HG02943 (cell line): ENCODE measurements at regions not wholly inside any gene's neighbourhood (a gene's known extent, or its start where the extent isn't known, plus 50 kb on each side); places are given as distances from the start of the nearest gene placed in this dataset.
"Not testable (repeated sequence)": the region's sequence is repeated elsewhere in the genome, so short reads cannot be mapped to it uniquely, and the experiment has no call there.

Experiments used
- ATAC-seq: cut with Tn5 transposase; IDR thresholded peaks from one replicate; pipeline ENCODE4 v1.9.1; 2021; ENCODE audit warnings: mild to moderate bottlenecking, low read depth, moderate library complexity; ENCODE audit not compliant: unreplicated experiment

DNA sequence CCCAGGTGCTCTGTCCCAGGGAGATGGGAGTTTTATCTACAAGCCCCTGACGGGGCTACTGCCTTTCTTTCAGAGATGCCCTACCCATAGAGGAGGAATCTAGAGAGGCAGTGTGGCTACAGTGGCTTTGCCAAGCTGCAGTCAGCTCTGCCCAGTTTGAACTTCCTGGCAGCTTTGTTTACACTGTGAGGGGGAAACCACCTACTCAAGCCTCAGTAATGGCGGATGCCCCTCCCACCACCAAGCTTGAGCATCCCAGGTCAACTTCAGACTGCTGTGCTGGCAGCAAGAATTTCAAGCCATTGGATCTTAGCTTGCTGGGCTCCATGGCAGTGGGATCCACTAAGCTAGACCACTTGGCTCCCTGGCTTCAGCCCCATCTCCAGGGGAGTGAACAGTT lies 53.1 kb upstream of the TMEM252 start:
- ATAC-seq, result not testable (repeated sequence)

DNA sequence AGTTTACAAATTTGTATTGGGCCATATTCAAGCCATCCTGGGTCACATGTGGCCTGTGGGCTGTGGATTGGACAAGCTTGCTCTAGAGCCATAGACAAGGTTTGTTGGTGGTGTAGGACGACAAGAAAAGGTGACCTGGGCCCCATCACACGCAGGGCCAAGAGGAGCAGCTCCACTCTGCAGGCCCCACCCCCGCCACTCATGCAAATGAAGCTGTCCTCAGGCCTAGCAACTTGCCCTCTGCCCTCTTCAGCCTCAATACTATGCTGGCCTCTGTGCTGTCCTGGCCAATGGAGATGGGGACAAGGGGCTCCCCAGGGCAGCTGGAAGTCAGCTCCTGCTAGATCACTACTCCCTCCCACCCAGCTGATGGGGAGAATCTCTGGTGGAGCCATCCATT lies 55.2 kb upstream of the TMEM252 start:
- ATAC-seq, result no peak

DNA sequence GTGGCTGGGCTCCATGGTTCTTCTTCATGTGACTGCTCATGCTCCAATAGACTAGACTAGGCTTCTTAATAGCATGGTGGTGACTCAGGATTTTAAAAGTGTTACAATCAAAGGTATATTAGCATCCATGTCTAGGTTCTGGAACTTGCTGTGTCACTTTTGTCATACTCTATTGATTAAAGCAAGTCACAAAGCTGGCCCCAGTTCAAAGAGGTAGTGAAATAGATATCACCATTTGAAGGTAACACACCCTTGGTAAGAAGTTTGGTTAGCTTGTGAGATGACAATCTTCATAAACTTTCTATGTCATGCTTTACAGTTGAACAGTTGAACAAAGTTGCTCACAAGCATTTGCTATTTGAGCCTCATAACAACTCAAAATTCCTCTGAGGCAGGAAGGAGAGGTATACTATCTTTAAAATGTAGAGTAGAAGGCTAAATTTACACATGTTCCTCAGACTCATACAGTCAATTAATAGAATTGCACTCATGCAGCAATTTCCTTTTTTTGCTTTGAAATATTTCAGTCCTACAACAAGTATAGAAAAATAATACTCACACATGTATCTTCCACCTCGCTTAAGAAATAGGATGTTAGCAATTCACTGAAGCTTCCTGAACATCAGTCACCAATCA lies 56.8 kb upstream of the TMEM252 start:
- no peak for ATAC-seq

DNA sequence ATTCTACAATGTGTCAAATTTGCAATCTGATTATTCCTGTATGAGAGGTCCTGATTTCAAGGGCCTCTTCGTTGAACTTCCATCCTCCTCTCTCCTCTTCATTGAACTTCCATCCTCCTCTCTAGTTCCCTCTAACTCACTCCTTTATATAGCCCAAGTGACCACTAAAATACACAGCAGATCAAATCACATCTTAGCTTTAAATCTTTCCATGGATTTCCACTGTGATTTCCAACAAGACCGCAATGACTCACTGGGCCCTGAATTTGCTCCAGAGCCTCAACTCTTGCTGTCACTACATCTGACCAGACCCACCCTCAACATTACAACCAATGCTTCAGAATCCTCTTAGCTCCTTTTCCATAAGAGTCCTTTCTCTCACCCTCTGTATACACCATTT lies 59.1 kb upstream of the TMEM252 start:
- no peak for ATAC-seq

DNA sequence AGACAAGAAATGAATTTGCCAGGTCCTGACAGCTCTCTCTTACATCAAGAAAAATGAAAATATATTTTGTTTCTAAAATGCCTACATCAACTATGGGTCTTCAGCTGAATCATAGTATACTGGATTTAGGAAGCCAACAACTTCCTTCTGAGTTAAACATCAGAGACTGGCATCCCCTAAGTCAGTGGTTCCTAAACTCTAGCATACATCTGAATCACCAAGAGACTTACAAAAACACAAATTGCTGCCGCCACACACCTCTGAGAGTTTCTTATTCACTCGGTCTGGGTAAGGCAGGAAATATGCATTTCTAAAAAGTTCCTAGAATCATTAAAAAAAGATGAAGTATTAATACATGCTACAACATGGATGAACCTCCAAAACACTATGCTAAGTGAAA lies 60.4 kb upstream of the TMEM252 start:
- ATAC-seq, result no peak

DNA sequence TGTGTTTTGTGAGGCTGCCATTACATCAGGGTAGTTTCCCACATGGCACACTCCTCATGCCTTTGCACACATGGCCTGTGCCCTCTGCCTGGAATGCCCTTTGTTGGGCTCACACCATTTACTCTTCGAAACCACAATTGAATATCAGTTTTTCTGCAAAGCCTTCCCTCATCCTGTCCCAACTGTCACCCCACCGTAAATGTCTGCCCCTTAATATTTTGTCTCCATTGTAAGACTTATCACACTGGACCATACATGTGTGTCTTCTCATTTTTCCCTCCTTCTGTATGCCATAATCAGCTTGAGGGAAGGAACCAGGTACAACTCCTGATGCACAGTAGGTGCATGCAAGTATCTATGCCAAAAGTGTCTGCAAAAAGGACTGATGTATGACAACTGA lies 62.7 kb upstream of the TMEM252 start:
- ATAC-seq, result no peak

DNA sequence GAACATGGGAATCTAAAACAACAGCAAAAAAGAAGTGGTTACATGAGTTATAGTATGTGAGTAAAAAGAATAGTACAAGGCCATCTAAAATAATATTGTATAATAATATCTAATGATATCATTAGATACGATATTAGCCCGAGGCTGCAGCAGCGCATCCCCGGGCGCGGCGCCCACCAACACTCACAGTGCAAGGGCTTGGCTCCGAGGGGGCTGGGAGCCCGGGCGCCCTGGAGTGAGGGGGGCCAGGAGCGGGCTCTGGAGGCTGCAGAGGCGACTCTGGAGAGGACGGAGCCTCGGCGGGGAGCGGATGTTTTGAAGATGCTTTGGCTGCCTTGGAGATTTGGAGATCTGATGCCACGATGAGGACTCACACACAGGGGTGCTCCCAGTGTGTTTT lies 68.1 kb upstream of the TMEM252 start:
- ATAC-seq, result no peak

DNA sequence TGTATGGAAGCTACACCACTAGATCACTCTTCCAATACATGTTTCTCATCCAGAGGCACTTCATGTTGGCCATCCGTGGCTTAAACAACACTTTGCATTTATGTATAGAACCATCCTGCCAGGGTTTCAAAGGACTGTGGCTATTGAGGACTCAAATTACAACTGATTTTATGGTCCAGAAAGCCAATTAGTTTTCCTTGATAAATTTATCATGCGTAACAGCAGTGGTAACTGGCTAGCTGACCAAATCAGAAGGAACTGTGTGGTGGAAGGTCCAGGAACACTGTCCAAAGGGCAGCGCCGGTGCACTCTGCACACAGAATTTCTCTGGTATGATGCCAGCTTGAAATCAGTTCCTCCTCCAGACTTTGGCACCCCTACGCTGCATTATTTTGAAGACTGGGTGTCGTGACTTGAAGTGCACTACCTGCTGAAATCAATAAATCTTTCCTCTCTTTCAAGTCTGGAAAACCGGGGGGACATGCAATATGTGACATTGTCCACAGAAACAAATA lies 69.3 kb upstream of the TMEM252 start:
- no peak for ATAC-seq

DNA sequence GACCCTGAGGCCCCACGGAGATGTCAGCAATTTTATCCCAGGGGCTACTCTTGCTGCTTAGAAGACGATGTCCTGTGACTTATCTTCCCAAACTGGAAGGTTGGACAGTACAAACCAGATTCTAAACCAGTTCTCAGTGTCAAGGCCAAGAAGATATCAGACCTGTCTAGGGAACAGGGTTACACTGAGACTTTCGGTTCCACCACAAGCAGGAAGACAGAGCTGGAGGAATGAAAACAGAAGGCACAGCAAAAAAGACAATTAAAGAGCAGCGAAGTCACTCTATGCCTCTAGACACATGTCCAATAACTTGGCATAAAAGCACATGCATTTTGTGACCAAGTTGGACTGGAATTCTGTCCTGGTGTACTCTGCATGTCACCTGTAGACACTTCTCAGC lies 73.4 kb upstream of the TMEM252 start:
- no peak for ATAC-seq

DNA sequence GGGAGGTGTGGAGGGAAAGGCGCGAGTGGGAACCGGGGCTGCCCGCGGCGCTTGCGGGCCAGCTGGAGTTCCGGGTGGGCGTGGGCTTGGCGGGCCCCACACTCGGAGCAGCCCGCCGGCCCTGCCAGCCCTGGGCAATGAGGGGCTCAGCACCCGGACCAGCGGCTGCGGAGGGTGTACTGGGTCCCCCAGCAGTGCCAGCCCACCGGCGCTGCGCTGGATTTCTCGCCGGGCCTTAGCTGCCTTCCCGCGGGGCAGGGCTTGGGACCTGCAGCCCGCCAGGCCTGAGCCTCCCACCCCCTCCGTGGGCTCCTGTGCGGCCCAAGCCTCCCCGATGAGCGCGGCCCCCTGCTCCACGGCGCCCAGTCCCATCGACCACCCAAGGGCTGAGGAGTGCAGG lies 76.3 kb upstream of the TMEM252 start:
- not testable (repeated sequence) for ATAC-seq

DNA sequence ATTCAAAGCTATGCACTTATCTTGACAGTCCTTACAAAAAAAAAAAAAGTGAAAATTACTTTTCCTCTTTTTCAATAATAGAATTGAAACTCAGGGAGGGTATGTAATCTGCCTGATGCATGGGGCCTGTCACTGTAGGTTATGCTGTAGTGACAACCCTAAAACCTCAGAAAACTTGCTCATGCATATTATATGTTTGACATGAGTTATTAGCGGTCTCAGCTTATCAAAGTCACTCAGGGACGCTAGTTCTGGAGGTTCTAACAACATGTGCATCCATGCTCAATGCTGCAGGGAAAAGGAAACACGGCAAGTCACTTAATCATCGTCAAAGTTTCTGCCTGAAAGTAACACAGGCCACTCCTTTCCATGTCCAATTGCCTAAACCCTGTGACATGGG lies 78.4 kb upstream of the TMEM252 start:
- no peak for ATAC-seq

DNA sequence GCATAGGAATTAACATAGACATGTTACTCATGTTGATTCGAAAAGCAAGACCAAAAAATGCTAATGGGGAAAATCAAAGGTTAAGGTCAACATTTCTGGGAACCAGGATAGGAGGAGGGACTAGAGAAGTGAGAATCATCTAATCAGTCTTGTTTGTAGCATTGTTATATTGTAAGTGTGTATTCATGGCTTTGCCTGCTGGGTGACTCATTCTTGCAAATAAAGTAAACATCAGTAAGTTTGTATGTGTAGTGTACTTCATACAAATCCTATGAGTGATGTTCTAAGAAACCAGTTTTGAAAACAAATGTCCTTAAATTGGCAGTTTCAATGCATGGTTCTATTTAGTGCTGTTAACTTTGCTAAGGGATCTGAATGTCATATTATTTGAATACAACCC lies 79.0 kb upstream of the TMEM252 start:
- ATAC-seq, result no peak

DNA sequence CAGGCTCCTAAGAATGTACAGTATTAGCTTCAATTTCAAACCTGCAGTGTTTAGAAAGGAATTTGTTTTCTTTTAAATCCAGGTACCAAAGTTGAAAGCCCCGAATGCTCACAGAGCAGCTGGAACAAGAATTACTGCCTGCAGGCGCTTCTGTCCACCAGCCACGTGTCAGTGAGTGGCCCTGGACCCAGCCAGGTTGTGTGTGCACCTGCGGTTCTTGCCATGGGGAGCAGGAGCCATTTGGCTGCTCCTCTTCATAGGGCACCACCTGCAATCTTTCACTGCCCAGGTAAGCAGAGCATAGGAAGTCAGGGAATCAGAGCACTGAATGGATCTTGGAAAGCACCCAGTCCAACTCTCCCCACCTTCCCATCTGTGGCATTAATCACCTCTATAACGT lies 79.5 kb upstream of the PIP5K1B start:
- ATAC-seq, result no peak

DNA sequence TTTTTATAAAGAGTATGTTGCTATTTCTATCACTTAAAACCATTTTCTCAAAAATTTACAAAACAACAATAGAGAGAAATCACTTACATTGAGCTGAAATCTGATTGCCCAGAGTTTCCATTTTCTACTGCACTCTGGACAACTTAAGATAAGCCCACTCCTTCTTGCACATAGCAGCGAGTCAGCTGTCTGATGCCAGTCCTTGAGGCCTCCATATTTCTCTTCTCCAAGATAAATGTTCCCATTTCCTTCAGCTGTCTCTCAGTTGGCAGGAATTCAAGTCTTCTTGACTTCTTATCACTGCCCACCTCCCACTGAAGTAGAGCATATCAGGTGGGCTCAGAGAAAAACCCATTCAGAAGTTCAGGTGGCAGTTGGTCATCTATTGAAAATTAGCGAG lies 78.5 kb upstream of the PIP5K1B start:
- ATAC-seq, result no peak

DNA sequence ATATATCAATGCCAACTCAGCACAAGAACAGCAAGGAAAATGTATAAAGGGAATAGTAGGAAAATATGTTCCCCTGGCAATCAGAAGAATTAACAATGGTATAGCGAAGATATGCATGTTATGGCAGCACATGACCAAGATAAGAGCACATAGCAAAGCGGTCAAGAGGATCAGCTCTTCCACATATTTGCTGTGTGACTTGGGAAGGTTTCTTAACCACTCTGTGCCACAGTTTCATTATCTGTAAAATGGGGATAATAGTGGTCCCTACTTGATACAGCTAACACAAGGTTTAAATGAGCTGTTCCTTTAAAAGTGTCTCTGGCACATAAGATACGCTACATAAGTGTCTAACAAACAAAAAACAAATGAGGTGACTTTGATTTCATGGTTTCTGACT lies 77.9 kb upstream of the PIP5K1B start:
- no peak for ATAC-seq

DNA sequence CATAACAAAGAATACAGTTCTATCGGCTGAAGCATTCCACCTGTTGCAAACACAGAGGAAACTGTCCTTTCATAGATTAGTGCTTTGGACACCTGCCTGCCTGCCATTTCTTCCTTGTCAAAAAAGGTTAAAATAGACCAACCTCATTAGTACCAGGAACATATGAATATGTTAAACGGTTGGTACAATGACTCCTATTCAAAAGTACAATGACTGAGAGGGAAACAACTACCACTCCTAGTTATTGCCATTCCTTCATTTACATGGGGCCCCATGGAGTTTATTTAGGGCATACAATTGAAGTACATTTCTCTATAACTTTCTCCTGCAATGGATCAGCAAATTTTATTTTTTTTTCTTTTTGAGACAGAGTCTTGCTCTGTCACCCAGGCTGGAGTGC lies 77.4 kb upstream of the PIP5K1B start:
- ATAC-seq, result no peak

DNA sequence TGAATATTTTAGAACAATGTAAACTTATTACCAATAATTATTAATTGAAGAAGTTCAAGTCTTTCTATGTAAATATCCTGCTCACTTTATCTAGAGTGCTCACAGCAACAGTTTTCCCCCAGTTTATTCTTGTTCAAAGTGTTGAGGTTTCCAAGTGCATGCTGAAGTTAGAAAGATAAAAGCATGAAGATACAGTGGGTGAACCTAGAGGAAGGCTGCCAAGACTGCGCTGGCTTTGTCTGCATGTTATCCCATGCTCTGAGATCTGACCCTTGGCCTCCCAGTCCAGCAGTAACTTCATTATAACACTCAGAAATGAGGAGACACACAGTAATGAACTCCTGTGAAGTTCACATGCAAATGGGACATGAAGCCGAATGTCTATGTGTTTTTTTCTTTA lies 76.0 kb upstream of the PIP5K1B start:
- ATAC-seq, result no peak

DNA sequence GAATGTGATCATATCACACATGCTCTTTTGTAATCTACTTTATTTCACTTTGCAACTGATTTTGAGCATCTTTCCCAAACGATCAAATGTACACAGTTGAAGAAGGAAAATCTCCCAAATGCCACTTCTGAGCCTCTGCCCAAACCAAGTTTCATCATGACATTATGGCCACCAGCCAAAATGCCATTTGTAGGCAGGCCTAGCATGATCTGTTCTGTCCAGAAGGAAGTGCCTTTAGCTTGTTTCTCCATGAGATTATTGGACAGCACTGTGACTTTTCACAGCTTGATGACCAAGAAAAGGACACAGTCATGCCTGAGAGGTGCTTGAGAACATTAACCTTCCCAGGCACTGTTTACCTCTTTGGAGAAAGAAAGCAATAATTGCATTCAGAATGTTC lies 73.2 kb upstream of the PIP5K1B start:
- ATAC-seq, result no peak

DNA sequence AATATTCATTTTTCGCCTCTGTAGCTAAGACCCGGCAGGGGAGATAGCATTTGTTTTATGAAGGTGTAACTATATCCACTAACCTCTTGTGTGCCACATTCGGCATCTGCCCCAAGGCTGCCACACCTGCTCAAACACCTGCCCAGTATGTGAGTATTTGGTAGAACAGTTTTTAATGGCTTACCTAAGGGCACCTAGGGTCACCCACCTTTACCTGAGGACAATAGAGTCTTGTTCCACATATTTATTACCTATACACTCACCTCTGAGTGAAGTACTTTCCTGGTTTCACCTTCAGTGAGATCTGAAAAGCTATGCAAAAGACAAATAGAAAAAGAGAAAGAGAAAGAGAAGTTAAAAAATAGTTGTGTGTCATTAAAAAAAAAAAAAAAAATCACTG lies 68.0 kb upstream of the PIP5K1B start:
- ATAC-seq, result no peak

DNA sequence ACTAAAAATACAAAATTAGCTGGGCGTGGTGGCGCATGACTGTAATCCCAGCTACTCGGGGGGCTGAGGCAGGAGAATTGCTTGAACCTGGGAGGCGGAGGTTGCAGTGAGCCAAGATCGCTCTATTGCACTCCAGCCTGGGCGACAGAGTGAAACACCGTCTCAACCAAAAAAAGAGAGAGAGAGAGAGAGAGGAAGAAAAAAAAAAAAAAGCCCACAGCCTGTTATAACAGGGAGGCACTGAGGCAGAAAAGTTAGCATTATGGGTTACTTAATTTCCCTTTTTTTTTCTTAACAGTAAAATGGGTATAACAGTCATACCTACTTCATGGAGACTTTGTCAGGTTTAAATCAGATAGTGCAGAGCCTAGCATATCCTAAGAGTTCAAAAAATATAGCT lies 65.8 kb upstream of the PIP5K1B start:
- ATAC-seq, result not testable (repeated sequence)

DNA sequence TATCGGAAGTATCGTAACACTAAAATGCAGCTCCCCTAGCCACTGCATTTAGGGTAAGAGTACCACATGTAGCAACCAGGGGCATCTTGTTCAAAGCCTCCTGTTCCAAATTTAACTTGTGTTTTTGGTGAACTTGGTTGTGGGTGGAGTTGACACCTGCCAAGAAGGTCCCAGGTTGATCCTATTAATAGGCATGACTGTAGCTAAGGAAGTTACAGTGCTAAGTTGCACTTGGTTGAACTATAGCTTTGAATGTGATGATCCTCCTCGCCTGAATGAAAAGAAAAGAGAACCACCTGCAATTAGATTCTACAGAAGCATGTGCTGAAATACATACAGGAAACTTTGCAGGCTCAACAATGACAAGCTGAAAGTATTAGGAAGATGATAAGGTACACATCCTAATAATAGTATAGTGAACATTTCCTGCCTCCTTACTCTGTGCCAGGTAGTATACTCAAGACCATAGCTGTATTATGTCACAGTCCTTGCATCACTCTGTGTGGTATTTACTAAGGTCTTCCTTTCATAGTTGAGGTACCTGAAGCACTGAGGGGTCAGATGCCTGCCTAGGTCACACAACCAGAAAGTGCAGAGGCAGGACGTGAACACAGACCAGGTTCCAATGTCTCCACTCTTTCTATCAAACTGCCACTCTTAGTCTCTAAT lies 64.5 kb upstream of the PIP5K1B start:
- no peak for ATAC-seq
